Stimulated activated naive CD8-positive, alpha-beta T cell treated with anti-CD3 and anti-CD28 coated beads, Interleukin-15, amount 100 ng/mL, for 72 hours (primary cell): ENCODE measurements at regions not wholly inside any gene's neighbourhood (a gene's known extent, or its start where the extent isn't known, plus 50 kb on each side); places are given as distances from the start of the nearest gene placed in this dataset.
"Not testable (repeated sequence)": the region's sequence is repeated elsewhere in the genome, so short reads cannot be mapped to it uniquely, and the experiment has no call there.

Experiments used
- ATAC-seq: fragments of 150-1000 bp; cut with Tn5 transposase; 2 replicates; pipeline ENCODE4 v1.10.0; 2021; ENCODE audit warnings: mild to moderate bottlenecking, moderate library complexity
- DNase-seq, 2 donors: peaks; one replicate each; pipeline ENCODE4 v3.0.0; 2021 to 2022
- H3K27ac Mint-ChIP-seq, 2 donors: one replicate each; pipeline ENCODE4 v1.8.0; 2022; ENCODE audit warnings: mild to moderate bottlenecking in 2 of 2, mixed read lengths in 2 of 2, moderate library complexity in 2 of 2
- H3K27me3 Mint-ChIP-seq: one replicate; pipeline ENCODE4 v1.8.0; 2022; ENCODE audit warnings: mixed read lengths
- H3K4me1 Mint-ChIP-seq: one replicate; pipeline ENCODE4 v1.8.0; 2022; ENCODE audit warnings: mild to moderate bottlenecking, mixed read lengths
- H3K4me3 Mint-ChIP-seq, 2 donors: one replicate each; pipeline ENCODE4 v1.8.0; 2022; ENCODE audit warnings: mild to moderate bottlenecking in 2 of 2, mixed read lengths in 2 of 2, moderate library complexity in 1 of 2
- H3K9me3 Mint-ChIP-seq, 2 donors: one replicate each; pipeline ENCODE4 v1.8.0; 2022; ENCODE audit warnings: mixed read lengths in 2 of 2

DNA sequence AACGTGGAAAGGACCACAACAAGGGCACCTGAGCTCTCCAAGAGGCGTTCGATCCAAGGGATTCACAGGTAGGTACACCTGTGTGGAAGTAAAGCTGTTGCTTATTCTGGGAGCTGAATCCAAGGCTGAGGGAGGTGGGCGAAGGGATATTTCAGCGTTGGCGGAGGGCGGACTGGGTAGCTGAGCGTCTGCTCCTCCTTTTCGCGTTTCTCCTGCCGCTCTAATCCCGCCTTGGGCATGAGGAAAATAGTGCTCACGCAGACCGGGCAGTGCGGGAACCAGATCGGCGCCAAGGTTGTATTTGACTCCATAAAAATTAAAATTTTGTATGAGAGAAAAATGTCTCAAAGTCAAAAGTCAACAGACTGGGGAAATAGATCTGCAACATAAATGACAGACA, 3966.2 kb upstream of the OR11H1 start:
- H3K9me3 Mint-ChIP-seq: peaks cover 8 to 31% of the 10 kb centered on the region in 2 donors
- not testable (repeated sequence) for ATAC-seq, H3K4me3 Mint-ChIP-seq, H3K27me3 Mint-ChIP-seq, H3K27ac Mint-ChIP-seq, DNase-seq, H3K4me1 Mint-ChIP-seq

GRCh38 chr22:11568837-11569563, 3959.0 kb upstream of the OR11H1 start:
- DNase-seq, H3K4me1 Mint-ChIP-seq, H3K27ac Mint-ChIP-seq, ATAC-seq, H3K4me3 Mint-ChIP-seq, H3K27me3 Mint-ChIP-seq: not testable (repeated sequence)
- H3K9me3 Mint-ChIP-seq: peaks cover 26 to 59% of the 10 kb centered on the region in 2 donors

- H3K27me3 Mint-ChIP-seq, H3K4me3 Mint-ChIP-seq, H3K4me1 Mint-ChIP-seq, H3K27ac Mint-ChIP-seq, ATAC-seq, DNase-seq: not testable (repeated sequence)
- H3K9me3 Mint-ChIP-seq: peaks cover 30 to 64% of the 10 kb centered on the region in 2 donors
Measured at GRCh38 chr22:11569564-11569940, 3958.4 kb upstream of the OR11H1 start.

- not testable (repeated sequence) for H3K4me1 Mint-ChIP-seq, H3K27me3 Mint-ChIP-seq, H3K27ac Mint-ChIP-seq, ATAC-seq, H3K4me3 Mint-ChIP-seq, DNase-seq
- peaks cover 34 to 67% of the 10 kb centered on the region in 2 donors for H3K9me3 Mint-ChIP-seq
Measured at GRCh38 chr22:11573154-11573553, 3954.8 kb upstream of the OR11H1 start.

DNA sequence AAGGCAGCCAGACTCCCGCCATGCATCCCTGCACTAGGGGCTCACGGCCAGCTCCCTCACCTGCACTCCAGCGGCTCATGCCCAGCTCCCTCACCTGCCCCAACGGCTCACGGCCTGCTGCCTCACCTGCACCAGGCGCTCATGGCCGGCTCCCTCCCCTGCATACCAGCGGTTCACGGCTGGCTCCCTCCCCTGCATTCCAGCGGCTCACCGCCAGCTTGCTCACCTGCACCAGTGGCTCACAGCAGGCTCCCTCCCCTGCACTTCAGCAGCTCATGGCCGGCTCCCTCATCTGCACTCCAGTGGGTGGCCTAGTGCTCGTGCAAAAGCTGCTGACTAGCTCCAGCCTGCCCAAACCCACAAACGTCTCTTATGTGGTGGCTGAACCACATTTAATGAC, 3953.8 kb upstream of the OR11H1 start:
- ATAC-seq, H3K4me1 Mint-ChIP-seq, H3K27me3 Mint-ChIP-seq, H3K27ac Mint-ChIP-seq, H3K4me3 Mint-ChIP-seq, DNase-seq: not testable (repeated sequence)
- H3K9me3 Mint-ChIP-seq: peaks cover 31 to 67% of the 10 kb centered on the region in 2 donors

DNA sequence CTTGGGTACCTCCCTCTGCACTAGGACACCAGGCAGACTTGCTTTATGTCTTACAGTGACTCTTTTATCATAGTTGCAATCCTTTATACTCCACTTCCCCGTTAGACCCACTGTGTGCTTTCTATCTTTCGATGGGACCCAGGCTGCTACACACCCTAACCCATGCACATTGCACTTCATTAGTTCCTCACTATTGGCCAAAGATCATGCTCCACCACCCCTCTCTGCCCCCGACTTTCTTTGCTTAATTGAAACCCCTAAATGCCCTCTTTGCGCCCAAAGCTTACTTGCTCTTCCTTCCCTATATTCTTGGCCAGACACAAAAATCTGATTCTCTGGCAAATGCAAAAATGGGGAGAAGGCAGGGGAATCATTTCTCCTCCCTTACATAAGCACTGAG, 3953.3 kb upstream of the OR11H1 start:
- H3K27ac Mint-ChIP-seq: not testable (repeated sequence)

GRCh38 chr22:11576740-11577139, 3951.3 kb upstream of the OR11H1 start:
- not testable (repeated sequence) for ATAC-seq, H3K27ac Mint-ChIP-seq, H3K4me3 Mint-ChIP-seq, DNase-seq, H3K4me1 Mint-ChIP-seq, H3K27me3 Mint-ChIP-seq
- peaks cover 37 to 69% of the 10 kb centered on the region in 2 donors for H3K9me3 Mint-ChIP-seq

More for the DNA sequence above, 3953.3 kb upstream of the OR11H1 start:
- DNase-seq, H3K4me3 Mint-ChIP-seq, H3K4me1 Mint-ChIP-seq, H3K27me3 Mint-ChIP-seq, ATAC-seq: not testable (repeated sequence)
- peaks cover 34 to 67% of the 10 kb centered on the region in 2 donors for H3K9me3 Mint-ChIP-seq

GRCh38 chr22:11578115-11578514, 3949.9 kb upstream of the OR11H1 start:
- not testable (repeated sequence) for H3K4me1 Mint-ChIP-seq, H3K4me3 Mint-ChIP-seq, ATAC-seq, DNase-seq, H3K27me3 Mint-ChIP-seq, H3K27ac Mint-ChIP-seq
- peaks cover 40 to 69% of the 10 kb centered on the region in 2 donors for H3K9me3 Mint-ChIP-seq

- not testable (repeated sequence) for H3K4me3 Mint-ChIP-seq, H3K27ac Mint-ChIP-seq, H3K27me3 Mint-ChIP-seq, ATAC-seq, DNase-seq, H3K4me1 Mint-ChIP-seq
- H3K9me3 Mint-ChIP-seq: peaks cover 44 to 74% of the 10 kb centered on the region in 2 donors
Measured at GRCh38 chr22:11578551-11578950, 3949.4 kb upstream of the OR11H1 start.

DNA sequence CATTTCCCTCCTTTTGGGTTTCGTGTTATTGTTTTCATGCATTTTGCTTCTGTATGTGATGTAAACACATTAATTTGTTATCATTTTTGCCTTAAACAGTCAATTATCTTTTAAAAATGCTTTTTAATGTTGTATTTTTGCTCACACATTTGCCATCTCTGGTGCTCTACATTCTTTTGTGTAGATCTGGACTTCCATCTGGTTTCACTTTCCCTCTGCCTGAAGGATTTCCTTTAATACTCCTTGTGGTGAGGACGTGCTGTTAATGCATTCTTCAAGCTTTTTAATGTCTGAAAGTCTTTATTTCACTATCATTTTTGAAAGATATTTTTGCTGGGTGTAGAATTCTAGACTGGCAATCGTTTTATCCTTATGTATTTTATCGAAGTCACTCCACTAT, 3945.9 kb upstream of the OR11H1 start:
- H3K27ac Mint-ChIP-seq, H3K4me3 Mint-ChIP-seq, DNase-seq, ATAC-seq, H3K4me1 Mint-ChIP-seq, H3K27me3 Mint-ChIP-seq: not testable (repeated sequence)
- H3K9me3 Mint-ChIP-seq: peaks cover 36 to 66% of the 10 kb centered on the region in 2 donors

- ATAC-seq, DNase-seq, H3K27me3 Mint-ChIP-seq, H3K4me3 Mint-ChIP-seq, H3K4me1 Mint-ChIP-seq, H3K27ac Mint-ChIP-seq: not testable (repeated sequence)
- peaks cover 32 to 51% of the 10 kb centered on the region in 2 donors for H3K9me3 Mint-ChIP-seq
Measured at GRCh38 chr22:11584231-11584630, 3943.8 kb upstream of the OR11H1 start.

DNA sequence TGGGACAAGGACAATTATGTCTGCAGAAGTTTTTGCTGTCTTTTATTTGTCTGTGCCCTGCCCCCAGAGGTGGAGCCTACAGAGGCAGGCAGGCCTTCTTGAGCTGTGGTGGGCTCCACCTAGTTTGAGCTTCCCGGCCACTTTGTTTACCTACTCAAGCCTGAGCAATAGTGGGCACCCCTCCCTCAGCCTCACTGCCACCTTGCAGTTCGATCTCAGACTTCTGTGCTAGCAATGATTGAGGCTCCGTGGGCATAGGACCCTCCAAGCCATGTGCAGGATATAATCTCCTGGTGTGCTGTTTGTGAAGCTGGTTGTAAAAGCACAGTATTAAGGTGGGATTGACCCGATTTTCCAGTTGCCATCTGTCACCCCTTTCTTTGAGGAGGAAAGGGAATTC, 3933.4 kb upstream of the OR11H1 start:
- not testable (repeated sequence) for DNase-seq, H3K4me1 Mint-ChIP-seq, ATAC-seq, H3K27ac Mint-ChIP-seq, H3K27me3 Mint-ChIP-seq, H3K4me3 Mint-ChIP-seq
- peaks cover 39 to 64% of the 10 kb centered on the region in 2 donors for H3K9me3 Mint-ChIP-seq

DNA sequence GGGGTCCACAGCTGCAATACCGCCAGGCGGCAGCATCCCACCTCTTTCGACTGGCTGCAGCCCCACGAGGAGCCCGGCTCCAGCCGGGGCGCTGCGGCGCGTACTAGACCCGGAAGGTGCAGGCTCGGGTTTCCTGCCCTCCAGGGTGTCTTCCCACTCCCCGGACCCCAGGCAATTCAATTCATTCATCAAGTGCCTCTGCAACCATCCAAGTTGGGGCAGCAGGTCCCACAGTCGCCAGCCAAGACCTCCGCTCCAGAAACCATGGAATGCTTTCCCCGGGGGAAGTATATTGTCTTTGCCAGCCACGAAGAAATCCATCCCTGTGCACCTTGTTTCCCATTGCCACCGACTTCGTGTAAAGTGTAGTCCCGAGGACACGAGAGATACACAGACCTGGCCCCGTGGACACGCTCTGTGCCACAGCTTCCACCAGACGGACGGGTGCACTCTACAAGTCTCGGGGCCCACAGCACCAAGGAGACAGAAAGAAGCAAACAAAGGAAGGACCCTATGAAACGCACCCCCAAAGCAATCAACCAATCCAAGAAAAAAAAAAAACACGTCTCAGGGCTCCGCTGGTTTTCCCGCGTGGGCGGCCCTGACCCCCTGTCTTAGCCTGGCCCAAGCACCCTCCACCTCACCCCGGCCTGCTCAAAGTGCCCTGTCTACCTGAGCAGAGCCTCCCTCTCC, 3930.2 kb upstream of the OR11H1 start:
- H3K27me3 Mint-ChIP-seq, DNase-seq, ATAC-seq, H3K27ac Mint-ChIP-seq, H3K4me1 Mint-ChIP-seq, H3K4me3 Mint-ChIP-seq: not testable (repeated sequence)
- peaks cover 14 to 44% of the 10 kb centered on the region in 2 donors for H3K9me3 Mint-ChIP-seq

GRCh38 chr22:11598492-11599440, 3929.2 kb upstream of the OR11H1 start:
- H3K4me3 Mint-ChIP-seq: no peak overlapping the region
- H3K27me3 Mint-ChIP-seq: no peaks in the 10 kb centered on the region
- H3K27ac Mint-ChIP-seq: no peak overlapping the region
- ATAC-seq (no peak), DNase-seq (no peak)
- no peaks in the 10 kb centered on the region for H3K4me1 Mint-ChIP-seq
- H3K9me3 Mint-ChIP-seq: peaks cover 7 to 36% of the 10 kb centered on the region in 2 donors

DNA sequence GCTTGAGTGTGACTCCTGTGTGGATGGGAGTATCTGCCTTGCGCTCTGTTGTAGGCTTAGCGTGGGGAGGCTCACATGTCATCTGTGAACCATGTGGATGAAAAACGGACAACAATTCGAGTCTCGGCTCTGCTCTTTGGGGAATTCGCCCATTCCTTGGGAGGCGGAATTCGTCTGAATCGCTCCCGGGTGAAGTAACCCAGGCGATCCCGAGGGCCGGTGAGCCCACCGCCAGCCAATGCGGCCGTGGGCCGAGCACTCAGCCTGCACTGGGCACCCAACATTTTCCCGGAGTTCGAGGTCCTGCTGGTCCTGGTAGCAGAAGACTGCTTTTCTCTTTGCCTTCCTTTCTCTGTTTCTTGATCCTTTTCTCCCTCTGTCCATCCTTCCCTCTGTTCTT, 3928.5 kb upstream of the OR11H1 start:
- H3K4me3 Mint-ChIP-seq, H3K4me1 Mint-ChIP-seq, DNase-seq, H3K27me3 Mint-ChIP-seq, ATAC-seq: not testable (repeated sequence)
- peak overlapping the region in 1 of 2 donors; percentile 37 for H3K27ac Mint-ChIP-seq
- peaks cover 10 to 40% of the 10 kb centered on the region in 2 donors for H3K9me3 Mint-ChIP-seq
